T-helper 1 cell (primary cell): ENCODE measurements at regions not wholly inside any gene's neighbourhood (a gene's known extent, or its start where the extent isn't known, plus 50 kb on each side); places are given as distances from the start of the nearest gene placed in this dataset.
A peak's percentile ranks its signal among the peaks of the same experiment; 100 is the strongest.
"Not testable (repeated sequence)": the region's sequence is repeated elsewhere in the genome, so short reads cannot be mapped to it uniquely, and the experiment has no call there.

ENCODE experiments used
- DNase-seq, 5 donors: peaks; one replicate each; pipeline ENCODE4 v3.0.0-alpha.2; 2012 to 2020

DNA sequence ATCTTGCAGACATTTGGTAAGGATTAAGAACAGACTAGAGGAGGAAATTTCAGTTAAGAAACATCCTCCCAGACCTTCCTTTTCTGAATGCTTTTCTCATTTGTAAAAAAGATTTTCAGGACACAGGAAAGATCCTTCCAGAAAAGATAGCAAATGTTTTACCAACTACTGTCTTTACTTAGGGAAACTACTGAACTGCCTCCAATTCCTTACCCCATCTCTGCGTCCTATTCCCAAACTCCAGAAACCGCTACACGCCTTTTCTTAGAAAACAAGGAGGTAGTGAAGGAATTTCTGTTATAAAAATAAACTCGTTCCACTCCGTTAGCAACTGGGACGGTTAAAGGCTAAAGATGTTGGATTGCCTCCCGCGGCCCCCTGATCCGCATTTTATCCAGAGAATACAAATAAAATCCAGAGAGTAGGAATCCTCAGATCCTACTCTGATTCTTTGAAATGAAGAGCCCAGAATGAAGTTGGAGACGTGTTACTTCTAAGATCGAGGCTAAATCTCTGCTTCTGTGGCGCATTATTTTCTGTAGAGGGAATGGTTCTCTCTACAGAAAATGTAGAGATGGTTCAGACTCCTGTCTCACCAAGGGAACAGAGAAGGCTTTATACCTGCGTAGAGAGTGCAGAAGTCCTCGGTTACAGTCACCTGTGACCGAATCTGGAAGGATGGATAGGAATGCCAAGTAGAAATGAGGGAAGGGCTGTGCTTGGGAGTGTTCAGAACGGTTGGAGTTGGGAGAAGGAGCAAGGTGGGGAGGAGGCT lies 133.0 kb downstream of the GPX5 start:
- DNase-seq: no peak

DNA sequence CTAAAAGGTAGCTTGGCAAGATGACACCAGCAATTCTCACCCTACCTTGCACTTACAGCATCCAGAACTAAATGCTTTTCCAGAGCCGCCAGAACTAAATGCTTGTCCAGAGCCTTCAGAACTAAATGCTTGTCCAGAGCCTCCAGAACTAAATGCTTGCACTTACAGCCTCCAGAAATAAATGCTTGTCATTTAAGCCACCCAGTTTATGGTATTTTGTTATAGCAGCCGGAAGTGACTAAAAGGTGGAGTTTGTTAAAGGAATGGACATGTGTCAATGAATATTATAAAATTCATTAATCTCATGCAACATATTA lies 133.5 kb downstream of the GPX5 start:
- DNase-seq: no peak

DNA sequence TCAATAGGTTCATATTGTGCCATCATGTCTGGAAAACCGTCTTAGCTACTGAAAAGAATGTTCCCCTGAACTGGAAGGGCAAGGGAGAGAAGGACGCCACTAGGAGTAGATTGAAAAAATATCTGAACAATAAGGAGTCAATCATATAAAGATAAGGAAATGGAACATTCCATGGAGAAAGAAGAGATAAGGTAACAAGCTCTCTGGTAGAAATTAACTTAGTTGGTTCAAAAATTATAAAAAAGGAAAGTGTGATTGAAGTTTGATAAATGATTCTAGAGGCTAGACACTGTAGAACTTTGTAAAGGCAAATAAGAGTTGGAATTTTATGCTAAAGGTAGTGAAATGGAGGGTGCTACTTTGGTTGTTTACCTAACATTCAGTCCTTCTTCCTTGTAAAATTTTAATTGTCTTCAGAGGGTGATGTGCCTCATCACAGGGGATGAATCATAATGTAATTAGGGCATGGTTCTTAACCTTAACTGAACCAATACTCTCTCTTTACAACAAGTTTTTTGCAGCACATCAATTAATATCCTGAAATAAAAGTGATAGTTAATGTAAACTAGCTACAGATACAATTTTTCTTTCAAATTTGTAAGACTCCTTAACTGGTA lies 135.5 kb downstream of the GPX5 start:
- DNase-seq: no peak

- DNase-seq: no peak
Observed at GRCh38 chr6:28664870-28665396, 139.3 kb downstream of the GPX5 start.

DNA sequence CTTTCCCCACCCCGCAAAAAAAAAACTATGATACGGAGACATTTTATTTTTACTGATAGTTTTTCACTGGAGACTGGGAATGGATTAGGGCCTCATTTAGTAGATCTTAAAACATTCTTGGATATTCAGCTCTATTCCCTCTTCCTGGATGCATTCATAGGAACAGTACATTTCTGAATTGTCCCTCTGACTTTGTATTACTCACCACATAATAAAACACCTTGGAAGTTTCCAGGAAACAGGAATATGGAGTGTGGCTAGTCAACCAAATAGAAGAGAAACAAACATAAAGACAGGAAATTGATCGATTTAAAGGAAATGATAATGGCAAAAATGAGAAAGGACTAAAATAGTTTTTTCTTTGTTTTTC lies 147.7 kb downstream of the GPX5 start:
- DNase-seq: no peak

GRCh38 chr6:28673787-28674671 lies 148.3 kb downstream of the GPX5 start:
- DNase-seq: peak in 1 of 5 donors; percentile 36

GRCh38 chr6:28675600-28675999 lies 149.9 kb downstream of the GPX5 start:
- DNase-seq: no peak

DNA sequence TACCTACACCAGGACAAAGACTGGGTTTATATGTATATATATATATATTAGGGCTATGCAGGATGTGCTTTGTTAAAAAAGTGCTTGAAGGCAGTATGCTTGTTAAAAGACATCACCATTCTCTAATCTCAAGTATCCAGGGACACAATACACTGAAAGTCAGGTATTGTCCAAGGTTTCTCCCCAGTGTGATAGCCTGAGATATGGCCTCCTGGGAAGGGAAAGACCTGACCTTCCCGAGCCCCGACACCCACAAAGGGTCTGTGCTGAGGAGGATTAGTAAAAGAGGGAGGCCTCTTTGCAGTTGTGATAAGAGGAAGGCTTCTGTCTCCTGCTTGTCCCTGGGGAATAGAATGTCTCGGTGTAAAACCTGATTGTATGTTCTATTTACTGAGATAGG lies 156.9 kb downstream of the GPX5 start:
- no peak for DNase-seq

- not testable (repeated sequence) for DNase-seq
Observed at GRCh38 chr6:28682956-28683685, 157.4 kb downstream of the GPX5 start.

DNA sequence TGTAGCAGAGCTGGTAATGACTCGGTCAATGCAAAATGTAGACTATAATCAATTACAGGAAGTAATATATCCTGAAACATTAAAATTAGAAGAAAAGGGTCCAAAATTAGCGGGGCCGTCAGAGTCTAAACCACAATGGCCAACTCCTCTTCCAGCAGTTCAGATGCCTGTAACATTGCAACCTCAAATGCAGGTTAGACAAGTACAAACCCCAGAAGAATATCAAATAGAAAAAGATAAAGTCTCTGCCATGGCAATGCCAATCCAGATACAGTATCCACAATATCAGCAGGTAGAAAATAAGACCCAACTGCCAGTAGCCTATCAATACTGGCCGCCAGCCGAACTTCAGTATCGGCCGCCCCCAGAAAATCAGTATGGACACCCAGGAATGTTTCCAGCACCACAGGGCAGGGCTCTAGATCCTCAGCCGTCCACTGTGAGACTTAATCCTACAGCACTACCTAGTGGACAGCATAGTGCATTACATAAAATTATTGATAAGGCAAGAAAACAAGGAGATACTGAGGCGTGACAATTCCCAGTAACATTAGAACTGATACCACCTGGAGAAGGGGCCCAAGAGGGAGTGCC lies 158.4 kb downstream of the GPX5 start:
- peak in 2 of 5 donors; percentile 4 to 26 for DNase-seq

GRCh38 chr6:28685960-28686359 lies 160.3 kb downstream of the GPX5 start:
- DNase-seq: not testable (repeated sequence)

DNA sequence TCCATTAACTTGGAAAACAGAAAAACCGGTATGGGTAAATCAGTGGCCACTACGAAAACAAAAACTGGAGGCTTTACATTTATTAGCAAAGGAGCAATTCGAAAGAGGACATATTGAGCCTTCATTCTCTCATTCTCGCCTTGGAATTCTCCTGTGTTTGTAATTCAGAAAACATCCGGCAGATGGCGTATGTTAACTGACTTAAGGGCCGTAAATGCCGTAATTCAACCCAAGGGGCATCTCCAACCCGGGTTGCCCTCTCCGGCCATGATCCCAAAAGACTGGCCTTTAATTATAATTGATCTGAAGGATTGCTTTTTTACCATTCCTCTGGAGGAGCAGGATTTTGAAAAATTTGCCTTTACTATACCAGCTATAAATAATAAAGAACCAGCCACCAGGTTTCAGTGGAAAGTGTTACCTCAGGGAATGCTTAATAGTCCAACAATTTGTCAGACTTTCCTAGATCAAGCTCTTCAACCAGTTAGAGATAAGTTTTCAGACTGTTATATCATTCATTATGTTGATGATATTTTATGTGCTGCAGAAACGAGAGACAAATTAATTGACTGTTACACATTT lies 160.9 kb downstream of the GPX5 start:
- peak in 4 of 5 donors; percentile 10 to 52 (median 38) for DNase-seq

DNA sequence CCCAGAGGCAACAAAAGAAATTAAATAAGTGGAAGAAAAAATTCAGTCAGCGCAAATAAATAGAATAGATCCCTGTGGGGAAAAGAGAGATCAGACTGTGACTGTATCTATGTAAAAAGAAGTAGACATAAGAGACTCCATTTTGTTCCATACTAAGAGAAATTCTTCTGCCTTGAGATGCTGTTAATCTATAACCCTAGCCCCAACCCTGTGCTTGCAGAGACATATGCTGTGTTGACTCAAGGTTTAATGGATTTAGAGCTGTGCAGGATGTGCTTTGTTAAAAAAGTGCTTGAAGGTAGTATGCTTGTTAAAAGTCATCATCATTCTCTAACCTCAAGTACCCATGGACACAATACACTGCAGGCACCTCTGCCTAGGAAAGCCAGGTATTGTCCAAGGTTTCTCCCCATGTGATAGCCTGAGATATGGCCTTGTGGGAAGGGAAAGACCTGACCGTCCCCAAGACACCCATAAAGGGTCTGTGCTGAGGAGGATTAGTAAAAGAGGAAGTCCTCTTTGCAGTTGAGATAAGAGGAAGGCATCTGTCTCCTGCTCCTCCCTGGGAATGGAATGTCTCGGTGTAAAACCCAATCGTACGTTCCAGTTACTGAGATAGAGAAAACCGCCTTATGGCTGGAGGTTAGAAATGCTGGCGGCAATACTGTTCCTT lies 161.8 kb downstream of the GPX5 start:
- not testable (repeated sequence) for DNase-seq

- DNase-seq: not testable (repeated sequence)
Observed at GRCh38 chr6:28691991-28692390, 166.3 kb downstream of the GPX5 start.

DNA sequence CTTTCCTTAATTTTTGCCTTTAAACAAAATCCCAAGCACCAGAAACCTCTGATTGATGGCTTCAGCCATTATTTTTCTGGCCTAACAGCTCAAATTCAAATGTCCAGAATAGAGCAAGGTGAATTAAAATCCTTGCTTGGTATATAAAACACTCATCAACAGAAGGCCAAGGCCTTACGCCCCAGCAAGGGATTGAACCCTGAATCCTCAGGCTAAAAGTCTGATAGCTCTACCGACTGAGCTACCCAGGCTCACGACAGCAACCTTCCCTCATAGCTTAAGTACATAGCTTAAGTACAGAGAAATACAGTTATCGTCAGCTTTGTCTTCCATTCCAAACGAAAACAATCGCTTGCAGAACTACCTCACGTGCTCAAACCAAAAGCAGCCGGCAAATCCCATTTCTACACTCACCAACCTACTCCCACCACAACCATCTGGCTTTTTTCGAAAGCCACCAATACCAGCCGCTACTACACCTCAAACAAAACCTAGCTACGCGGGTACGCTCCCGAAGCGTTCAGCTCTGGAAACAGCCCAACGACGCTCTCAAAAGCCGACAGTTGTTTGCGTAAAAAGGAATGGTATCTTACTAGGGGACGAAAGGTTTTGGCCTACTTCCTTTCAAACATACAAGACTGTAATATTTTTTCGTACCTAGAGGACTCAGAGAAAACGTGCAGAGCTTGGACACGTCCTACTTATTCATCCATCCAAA lies 167.5 kb downstream of the GPX5 start:
- no peak for DNase-seq

- DNase-seq: no peak
Observed at GRCh38 chr6:28693751-28694443, 168.2 kb downstream of the GPX5 start.

DNA sequence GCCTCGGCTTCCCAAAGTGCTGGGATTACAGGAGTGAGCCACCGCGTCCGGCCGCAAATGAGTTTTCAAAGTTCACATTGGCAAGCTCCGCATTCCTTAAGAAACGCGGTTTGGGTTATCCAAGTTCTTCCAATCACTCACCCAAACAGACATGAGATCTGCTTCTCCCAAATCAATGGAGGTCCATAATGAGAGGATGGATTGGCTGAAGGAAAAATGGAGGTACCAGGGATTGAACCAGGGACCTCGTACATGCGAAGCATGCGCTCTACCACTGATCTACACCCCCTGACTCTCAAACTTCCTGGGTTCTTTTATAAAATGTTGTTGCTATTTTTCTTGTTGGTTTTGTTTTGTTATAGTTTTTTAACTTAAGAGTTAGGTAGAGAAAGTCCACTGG lies 170.0 kb downstream of the GPX5 start:
- DNase-seq: no peak

DNA sequence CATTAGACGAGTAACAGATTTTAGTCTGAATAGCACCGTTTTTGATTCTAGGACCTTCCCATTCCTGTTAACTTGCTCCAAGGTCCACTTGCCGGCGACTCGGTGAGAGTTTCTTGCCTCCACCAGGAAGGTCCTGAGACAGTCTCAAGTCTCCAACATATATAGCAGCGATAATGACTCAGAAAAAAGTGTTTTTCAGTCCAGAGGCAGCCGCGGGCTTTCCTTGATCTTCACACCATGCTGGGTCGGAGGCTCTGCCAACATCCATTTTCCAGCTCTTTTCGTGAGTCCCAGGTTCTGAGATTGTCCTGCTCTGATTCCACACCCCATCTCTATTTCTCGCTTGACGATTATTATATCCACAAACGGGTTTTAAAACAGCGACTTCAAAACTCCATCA lies 170.5 kb downstream of the GPX5 start:
- no peak for DNase-seq

DNA sequence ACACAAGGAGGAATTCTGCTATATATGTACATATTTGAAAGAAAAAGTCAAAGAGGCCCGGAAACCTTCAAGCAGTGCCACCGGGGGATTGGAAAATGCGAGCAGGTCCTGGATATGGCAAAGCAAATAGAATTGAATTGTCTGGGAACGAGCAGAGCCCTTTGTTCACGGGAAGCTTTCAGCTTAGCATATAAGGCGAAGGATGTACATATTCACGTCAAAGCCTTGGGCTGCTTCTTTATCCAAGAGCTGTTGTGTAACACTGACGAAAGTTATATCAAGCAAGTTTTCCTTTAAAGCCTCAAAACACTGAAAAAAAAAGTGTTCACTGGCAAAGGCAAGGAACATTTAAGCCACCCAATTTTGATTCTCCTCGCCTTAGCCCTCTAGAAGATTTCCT lies 171.0 kb downstream of the GPX5 start:
- no peak for DNase-seq
